Uterus (tissue), 2 donors: ENCODE measurements at regions not wholly inside any gene's neighbourhood (a gene's known extent, or its start where the extent isn't known, plus 50 kb on each side); places are given as distances from the start of the nearest gene placed in this dataset.
A peak's percentile ranks its signal among the peaks of the same experiment; 100 is the strongest.

Experiments used
- CTCF ChIP-seq, 4 experiments: fragments of 200-600 bp in 2 of 4; fragments of 450-650 bp in 2 of 4; sonication (generic) in 2 of 4; IDR thresholded peaks; one replicate each; pipeline ENCODE4 v1.5.1; 2016 to 2019; ENCODE audit warnings: antibody characterized with exemption in 4 of 4, mild to moderate bottlenecking in 2 of 4, moderate library complexity in 1 of 4
- POLR2A ChIP-seq, 2 donors: fragments of 450-650 bp; IDR thresholded peaks; one replicate each; pipeline ENCODE4 v1.6.1; 2016; ENCODE audit warnings: antibody characterized with exemption in 2 of 2, mild to moderate bottlenecking in 1 of 2, moderate library complexity in 1 of 2

- TF ChIP-seq POLR2A (IDR thresholded peaks at IDR 0.05) (peak; percentile 73 to 75), CTCF (IDR thresholded peaks at IDR 0.05) (peak in 1 of 4 experiments; percentile 13)
Observed at GRCh38 chr2:134119713-134120405, 134.0 kb upstream of the MGAT5 start.
